HG03175 (cell line): ENCODE measurements at regions not wholly inside any gene's neighbourhood (a gene's known extent, or its start where the extent isn't known, plus 50 kb on each side); places are given as distances from the start of the nearest gene placed in this dataset.

Experiments used
- ATAC-seq: cut with Tn5 transposase; IDR thresholded peaks from one replicate; pipeline ENCODE4 v1.9.1; 2021; ENCODE audit warnings: mild to moderate bottlenecking, moderate library complexity; ENCODE audit not compliant: unreplicated experiment

DNA sequence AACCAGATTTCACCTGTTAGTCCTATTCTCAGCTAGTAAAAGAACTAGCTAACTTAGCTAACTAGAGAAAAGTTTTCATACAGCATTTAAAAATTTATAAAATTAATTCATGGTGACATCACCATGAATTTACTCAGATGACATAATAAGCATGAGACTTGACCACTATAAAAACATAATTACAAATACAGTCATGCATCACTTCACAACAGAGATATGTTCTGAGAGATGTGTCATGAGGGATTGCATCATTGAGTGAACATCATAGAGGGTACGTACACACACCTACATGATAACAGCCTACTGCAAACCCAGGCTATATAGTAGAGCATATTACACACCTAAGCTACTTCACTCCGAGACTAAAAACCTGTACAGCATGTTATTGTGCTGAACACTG, 481.3 kb upstream of the CHAC2 start:
- no peak for ATAC-seq

- no peak for ATAC-seq
Observed at GRCh38 chr2:53275743-53276142, 491.9 kb upstream of the CHAC2 start.

DNA sequence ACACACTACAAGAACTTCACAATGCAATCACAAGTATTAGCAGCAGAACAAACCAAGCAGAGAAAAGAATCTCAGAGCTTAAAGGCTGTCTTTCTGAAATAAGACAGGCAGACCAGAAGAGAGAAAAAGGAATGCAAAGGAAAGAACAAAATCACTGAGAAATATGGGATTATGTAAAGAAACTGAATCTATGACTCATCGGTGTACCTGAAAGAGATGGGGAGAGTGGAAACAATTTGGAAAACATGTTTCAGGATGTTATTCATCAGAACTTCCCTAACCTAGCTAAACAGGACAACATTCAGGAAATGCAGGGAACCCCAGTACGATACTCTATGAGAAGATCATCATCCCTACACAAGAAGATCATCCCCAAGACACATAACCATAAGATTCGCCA, 499.0 kb upstream of the CHAC2 start:
- no peak for ATAC-seq

GRCh38 chr2:53268086-53268485, 499.5 kb upstream of the CHAC2 start:
- ATAC-seq, result no peak

GRCh38 chr2:53265544-53266299, 501.9 kb upstream of the CHAC2 start:
- no peak for ATAC-seq

DNA sequence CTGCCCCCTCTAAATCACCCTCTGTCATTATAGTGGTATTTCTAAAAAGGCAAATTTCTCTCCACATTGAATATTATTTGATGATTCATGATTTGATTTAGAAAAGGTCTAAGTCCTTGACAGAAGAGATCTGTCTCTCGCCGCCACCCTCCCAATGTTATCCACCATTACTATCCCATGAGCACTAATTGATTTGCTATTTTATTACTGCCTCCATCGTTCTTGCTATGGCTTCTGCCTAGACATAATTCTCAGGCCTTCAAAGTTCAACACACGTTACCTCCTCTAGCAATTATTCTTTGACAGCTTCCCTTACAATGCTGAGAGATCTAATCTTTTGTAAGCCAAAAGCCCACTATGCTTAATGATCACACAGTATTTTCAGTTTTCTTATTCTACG, 507.0 kb upstream of the CHAC2 start:
- ATAC-seq, result no peak

DNA sequence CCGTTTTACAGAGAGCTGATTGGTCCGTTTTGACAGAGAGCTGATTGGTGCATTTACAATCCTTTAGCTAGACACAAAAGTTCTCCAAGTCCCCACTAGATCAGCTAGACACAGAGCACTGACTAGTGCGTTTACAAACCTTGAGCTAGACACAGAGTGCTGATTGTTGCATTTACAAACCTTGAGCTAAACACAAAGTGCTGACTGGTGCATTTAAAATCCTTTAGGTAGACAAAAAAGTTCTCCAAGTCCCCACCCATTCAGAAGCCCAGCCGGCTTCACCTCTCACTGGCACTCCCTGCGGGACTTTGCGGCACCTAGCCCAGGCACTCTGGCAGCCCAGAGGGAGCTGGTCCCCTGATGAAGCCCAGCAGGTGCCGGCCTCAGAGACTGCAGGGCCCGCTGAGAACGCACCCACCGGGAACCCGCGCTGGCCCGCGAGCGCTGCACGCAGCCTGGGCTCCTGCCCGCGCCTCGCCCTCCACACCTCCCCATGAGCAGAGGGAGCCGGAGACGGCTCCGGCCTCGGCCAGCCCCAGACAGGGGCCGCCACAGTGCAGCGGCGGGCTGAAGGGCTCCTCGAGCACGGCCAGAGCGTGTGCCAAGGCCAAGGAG, 508.1 kb upstream of the CHAC2 start:
- ATAC-seq, result no peak

- no peak for ATAC-seq
Observed at GRCh38 chr2:53257287-53257686, 510.3 kb upstream of the CHAC2 start.

DNA sequence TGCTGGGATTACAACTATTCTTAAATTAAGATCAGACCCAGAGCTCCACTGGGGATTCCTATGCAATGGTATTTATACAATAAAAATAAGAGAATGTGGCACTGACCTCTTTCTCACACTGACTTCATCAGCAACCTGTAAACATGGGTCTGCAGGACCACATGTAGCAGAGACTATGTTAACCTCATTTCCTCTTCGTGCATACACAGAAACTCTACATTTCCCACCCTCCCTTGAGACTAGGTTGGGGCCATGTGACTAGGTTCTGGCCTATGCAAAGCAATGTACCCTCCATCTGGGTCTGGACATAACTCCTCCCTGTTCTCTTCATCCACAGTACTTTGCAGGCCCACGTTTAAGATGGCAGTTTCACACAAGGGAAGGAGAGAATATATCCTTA, 514.4 kb upstream of the CHAC2 start:
- no peak for ATAC-seq

GRCh38 chr2:53252115-53252514, 515.5 kb upstream of the CHAC2 start:
- ATAC-seq, result no peak

- ATAC-seq, result no peak
Observed at GRCh38 chr2:53247956-53248735, 519.5 kb upstream of the CHAC2 start.

DNA sequence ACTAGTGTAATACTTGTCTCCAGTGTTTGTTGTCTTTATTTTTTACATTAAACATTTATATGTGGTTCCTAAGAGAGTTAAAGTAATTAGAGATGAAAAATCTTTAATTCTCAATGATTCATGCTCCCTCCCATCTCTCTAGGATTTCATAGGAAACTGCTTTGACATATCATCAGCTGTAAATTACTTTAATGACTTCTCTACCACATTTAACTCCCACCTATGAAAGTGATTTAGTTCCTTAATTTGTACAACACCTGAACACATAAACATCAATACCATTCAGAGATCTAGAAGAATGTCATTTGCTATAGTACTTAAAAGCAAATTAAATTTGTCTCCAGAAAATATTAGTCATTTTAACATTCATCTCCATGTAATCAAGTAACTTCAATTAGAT, 524.2 kb upstream of the CHAC2 start:
- ATAC-seq, result no peak

DNA sequence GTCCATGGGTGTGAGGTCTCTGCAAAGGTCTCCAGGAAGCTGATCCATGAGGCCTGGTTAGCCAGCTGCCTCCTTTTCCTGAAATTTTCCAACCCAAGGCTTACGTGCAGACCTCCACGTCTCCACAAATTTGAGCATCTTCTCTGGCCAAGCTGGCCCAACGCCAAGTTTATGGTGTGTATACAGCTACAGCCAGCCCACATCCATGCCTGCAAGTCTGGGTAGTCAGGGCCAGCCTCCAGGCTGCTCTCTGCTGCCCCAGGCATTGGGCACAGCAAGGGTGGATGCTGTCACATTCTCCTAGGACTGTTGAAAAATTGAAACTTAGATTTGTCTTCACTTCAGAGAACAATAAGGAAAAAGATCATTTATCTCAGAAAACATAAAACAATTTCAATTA, 525.5 kb upstream of the CHAC2 start:
- ATAC-seq, result no peak

DNA sequence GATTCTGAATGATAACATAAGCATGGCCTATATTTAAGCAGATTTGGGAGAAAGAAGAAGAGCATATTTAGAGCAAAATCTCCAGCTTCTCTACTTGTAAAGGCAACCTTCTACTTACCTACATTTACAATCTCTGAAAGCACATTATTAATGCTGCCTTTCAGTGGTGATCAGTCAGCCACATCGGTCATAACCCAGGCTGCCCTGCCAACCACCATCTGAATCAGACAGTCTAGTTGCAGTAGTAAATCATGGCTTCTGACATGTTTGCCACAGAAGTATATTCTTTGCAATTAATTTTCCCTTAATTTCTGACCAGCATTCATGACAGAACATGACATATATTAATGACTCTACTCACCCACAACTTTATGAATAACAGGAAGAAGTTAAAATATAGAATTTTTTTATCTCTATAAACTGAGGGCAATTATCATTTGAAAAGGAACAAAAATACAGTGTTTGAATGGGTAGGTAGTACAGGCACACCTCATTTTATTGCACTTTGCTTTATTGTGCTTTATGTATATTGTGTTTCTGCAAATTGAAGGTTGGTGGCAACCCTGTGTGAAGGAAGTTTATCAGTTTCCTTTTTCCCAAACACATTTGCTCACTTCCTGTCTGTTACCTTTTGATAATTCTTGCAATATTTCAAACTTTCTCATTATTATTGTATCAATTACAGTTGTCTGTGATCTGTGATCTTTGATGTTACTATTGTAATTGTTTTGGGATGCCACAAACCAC, 531.6 kb upstream of the CHAC2 start:
- no peak for ATAC-seq

- no peak for ATAC-seq
Observed at GRCh38 chr2:53234548-53234903, 533.1 kb upstream of the CHAC2 start.

GRCh38 chr2:53233759-53234547, 533.7 kb upstream of the CHAC2 start:
- no peak for ATAC-seq

- ATAC-seq, result no peak
Observed at GRCh38 chr2:53231908-53232307, 535.7 kb upstream of the CHAC2 start.

GRCh38 chr2:53230691-53231090, 536.9 kb upstream of the CHAC2 start:
- ATAC-seq, result no peak

DNA sequence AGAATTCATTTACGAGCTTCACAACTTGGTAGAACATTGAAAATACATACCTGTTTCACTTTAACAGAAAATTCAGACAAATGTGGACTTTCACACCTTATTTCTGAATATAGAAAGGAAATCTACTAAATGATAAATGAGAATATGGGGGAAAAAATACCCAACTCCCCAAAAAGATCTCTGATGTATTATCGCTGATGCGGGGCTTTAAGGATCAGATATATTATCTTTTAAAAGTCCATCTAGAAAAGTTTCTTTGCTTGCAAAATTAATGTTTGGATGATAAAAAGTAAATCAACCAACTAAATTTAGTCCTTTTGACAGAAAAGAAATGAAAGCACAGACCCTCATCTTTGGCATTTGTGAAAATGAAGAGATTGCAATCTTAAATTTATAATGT, 540.1 kb upstream of the CHAC2 start:
- ATAC-seq, result no peak

DNA sequence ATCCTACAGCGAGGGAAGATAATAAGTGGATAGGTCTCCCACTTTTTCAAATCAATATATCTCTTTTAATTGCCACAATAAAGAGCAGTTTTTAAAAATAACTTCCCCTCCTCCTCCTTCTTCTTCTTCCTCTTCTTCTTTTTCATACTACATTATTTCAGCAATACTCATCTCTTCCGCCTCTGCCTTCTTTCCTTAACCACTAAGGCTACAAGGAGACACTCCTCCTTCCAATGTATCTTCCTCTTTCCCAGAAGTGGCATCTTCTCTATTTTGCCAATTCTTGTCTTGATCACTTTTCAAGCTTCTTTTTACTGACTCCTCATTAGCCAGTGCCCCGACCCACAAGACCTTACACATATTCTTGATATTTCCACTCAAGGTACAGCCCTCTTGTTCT, 546.6 kb upstream of the CHAC2 start:
- ATAC-seq, result no peak

- no peak for ATAC-seq
Observed at GRCh38 chr2:53217250-53217649, 550.4 kb upstream of the CHAC2 start.
